ENCODE measurements at regions not wholly inside any gene's neighbourhood (a gene's known extent, or its start where the extent isn't known, plus 50 kb on each side); places are given as distances from the start of the nearest gene placed in this dataset.

GRCh38 chr10:110388687-110389052 lies 84.0 kb upstream of the SMNDC1 start:
- H3K9me3 ChIP-seq = no peaks in the 10 kb centered on the region
- no peak overlapping the region for H3K27ac ChIP-seq
- no peak for DNase-seq
- H3K4me3 ChIP-seq = no peak overlapping the region
- no peaks in the 10 kb centered on the region for H3K36me3 ChIP-seq
- intact Hi-C loops (cut with DNase I; ENCODE audit: low total_unique reads) = no loop called here
- H3K4me1 ChIP-seq = peaks cover 0 to 12% (median 0%) of the 10 kb centered on the region in 4 donors
- TF ChIP-seq, protein P1, sequence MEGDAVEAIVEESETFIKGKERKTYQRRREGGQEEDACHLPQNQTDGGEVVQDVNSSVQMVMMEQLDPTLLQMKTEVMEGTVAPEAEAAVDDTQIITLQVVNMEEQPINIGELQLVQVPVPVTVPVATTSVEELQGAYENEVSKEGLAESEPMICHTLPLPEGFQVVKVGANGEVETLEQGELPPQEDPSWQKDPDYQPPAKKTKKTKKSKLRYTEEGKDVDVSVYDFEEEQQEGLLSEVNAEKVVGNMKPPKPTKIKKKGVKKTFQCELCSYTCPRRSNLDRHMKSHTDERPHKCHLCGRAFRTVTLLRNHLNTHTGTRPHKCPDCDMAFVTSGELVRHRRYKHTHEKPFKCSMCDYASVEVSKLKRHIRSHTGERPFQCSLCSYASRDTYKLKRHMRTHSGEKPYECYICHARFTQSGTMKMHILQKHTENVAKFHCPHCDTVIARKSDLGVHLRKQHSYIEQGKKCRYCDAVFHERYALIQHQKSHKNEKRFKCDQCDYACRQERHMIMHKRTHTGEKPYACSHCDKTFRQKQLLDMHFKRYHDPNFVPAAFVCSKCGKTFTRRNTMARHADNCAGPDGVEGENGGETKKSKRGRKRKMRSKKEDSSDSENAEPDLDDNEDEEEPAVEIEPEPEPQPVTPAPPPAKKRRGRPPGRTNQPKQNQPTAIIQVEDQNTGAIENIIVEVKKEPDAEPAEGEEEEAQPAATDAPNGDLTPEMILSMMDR (IDR thresholded peaks at IDR 0.05) = no peak
- H3K27me3 ChIP-seq = peaks cover 0 to 15% of the 10 kb centered on the region in 2 donors

GRCh38 chr10:110389255-110389654 lies 84.5 kb upstream of the SMNDC1 start:
- peaks cover 0 to 12% (median 0%) of the 10 kb centered on the region in 4 donors for H3K4me1 ChIP-seq
- no peaks in the 10 kb centered on the region for H3K9me3 ChIP-seq
- no peak overlapping the region for H3K4me3 ChIP-seq
- TF ChIP-seq, protein P1 (IDR thresholded peaks at IDR 0.05) = no peak
- H3K36me3 ChIP-seq = no peaks in the 10 kb centered on the region
- intact Hi-C loops (cut with DNase I; ENCODE audit: low total_unique reads) = no loop called here
- peaks cover 0 to 21% of the 10 kb centered on the region in 2 donors for H3K27me3 ChIP-seq
- H3K27ac ChIP-seq = no peak overlapping the region
- no peak for DNase-seq

GRCh38 chr10:110391541-110391940 lies 86.8 kb upstream of the SMNDC1 start:
- intact Hi-C loops (cut with DNase I; ENCODE audit: low total_unique reads) = no loop called here
- Histone ChIP-seq H3K4me3 (no peak overlapping the region), H3K27ac (no peak overlapping the region), H3K27me3 (peaks cover 0 to 23% of the 10 kb centered on the region in 2 donors), H3K4me1 (peaks cover 0 to 12% (median 0%) of the 10 kb centered on the region in 4 donors), H3K9me3 (no peaks in the 10 kb centered on the region), H3K36me3 (no peaks in the 10 kb centered on the region)
- no peak for DNase-seq
- TF ChIP-seq, protein P1 (IDR thresholded peaks at IDR 0.05) = no peak

- Histone ChIP-seq H3K4me3 (no peak overlapping the region), H3K4me1 (peaks cover 0 to 12% (median 0%) of the 10 kb centered on the region in 4 donors), H3K27ac (no peak overlapping the region), H3K36me3 (no peaks in the 10 kb centered on the region), H3K27me3 (peaks cover 0 to 23% of the 10 kb centered on the region in 2 donors), H3K9me3 (no peaks in the 10 kb centered on the region)
- intact Hi-C loops (cut with DNase I; ENCODE audit: low total_unique reads) = no loop called here
- no peak for DNase-seq
- TF ChIP-seq, protein P1 (IDR thresholded peaks at IDR 0.05) = no peak
These were observed 87.4 kb upstream of the SMNDC1 start for GRCh38 chr10:110392121-110392520.

GRCh38 chr10:110392868-110393740 lies 88.4 kb upstream of the SMNDC1 start:
- Histone ChIP-seq H3K9me3 (no peaks in the 10 kb centered on the region), H3K4me3 (no peak overlapping the region), H3K27me3 (peaks cover 0 to 23% of the 10 kb centered on the region in 2 donors), H3K36me3 (no peaks in the 10 kb centered on the region), H3K4me1 (peaks cover 0 to 12% (median 0%) of the 10 kb centered on the region in 4 donors), H3K27ac (no peak overlapping the region)
- intact Hi-C loops (cut with DNase I; ENCODE audit: low total_unique reads) = no loop called here
- peak in 1 of 2 donors; percentile 50 for DNase-seq
- TF ChIP-seq, protein P1 (IDR thresholded peaks at IDR 0.05) = no peak

Measured in tibial artery (tissue), 4 donors.